ENCODE measurements at regions not wholly inside any gene's neighbourhood (a gene's known extent, or its start where the extent isn't known, plus 50 kb on each side); places are given as distances from the start of the nearest gene placed in this dataset.

- no peak for TF ChIP-seq CTCF (IDR thresholded peaks at IDR 0.05; ENCODE audit: insufficient read depth in 1 of 2, low read depth in 1 of 2, low read length in 1 of 2, severe bottlenecking in 1 of 2, unreplicated experiment in 1 of 2)
- intact Hi-C loops (cut with micrococcal nuclease; ENCODE audit: unreplicated experiment) = no loop called here
- H3K27me3 ChIP-seq (replicated peaks; ENCODE audit: control insufficient read depth, insufficient read depth, low read length) = no peaks in the 10 kb centered on the region; the same call in 1 of the 2 replicates
- H3K4me3 ChIP-seq (ENCODE audit: low read depth, low read length) = no peak overlapping the region
- no peak for DNase-seq
- peaks cover 9% of the 10 kb centered on the region for H3K4me1 Mint-ChIP-seq (ENCODE audit: low read depth, unreplicated experiment)
- no peaks in the 10 kb centered on the region for H3K36me3 ChIP-seq (ENCODE audit: control insufficient read depth, insufficient read depth, low read length)
- POLR2A ChIA-PET = no interaction called here
- no peaks in the 10 kb centered on the region for H3K9me3 Mint-ChIP-seq (ENCODE audit: unreplicated experiment)
- no TSS peak for BruUV-seq (replicated peaks)
- no peak overlapping the region for H3K27ac Mint-ChIP-seq (ENCODE audit: unreplicated experiment)
- H3K27me3 Mint-ChIP-seq (ENCODE audit: insufficient read depth, unreplicated experiment) = no peaks in the 10 kb centered on the region
- H3K4me1 ChIP-seq = no peaks in the 10 kb centered on the region
- H3K36me3 Mint-ChIP-seq (ENCODE audit: insufficient read depth, unreplicated experiment) = no peaks in the 10 kb centered on the region
- CTCF ChIA-PET = no interaction called here
- no peak overlapping the region for H3K4me3 Mint-ChIP-seq (ENCODE audit: unreplicated experiment)
- no peaks in the 10 kb centered on the region for H3K9me3 ChIP-seq
Observed at GRCh38 chr4:10299601-10300000, 157.6 kb downstream of the ZNF518B start.

GRCh38 chr4:10298681-10299080 is 158.5 kb downstream of the ZNF518B start:
- Mint-ChIP-seq H3K36me3 (ENCODE audit: insufficient read depth, unreplicated experiment) (no peaks in the 10 kb centered on the region), H3K27ac (ENCODE audit: unreplicated experiment) (no peak overlapping the region), H3K27me3 (ENCODE audit: insufficient read depth, unreplicated experiment) (no peaks in the 10 kb centered on the region), H3K9me3 (ENCODE audit: unreplicated experiment) (no peaks in the 10 kb centered on the region), H3K4me3 (ENCODE audit: unreplicated experiment) (no peak overlapping the region), H3K4me1 (ENCODE audit: low read depth, unreplicated experiment) (peaks cover 3% of the 10 kb centered on the region)
- H3K4me3 ChIP-seq (ENCODE audit: low read depth, low read length) = no peak overlapping the region
- no peak for DNase-seq
- H3K4me1 ChIP-seq = no peaks in the 10 kb centered on the region
- BruUV-seq (replicated peaks) = no TSS peak
- no peak for TF ChIP-seq CTCF (IDR thresholded peaks at IDR 0.05; ENCODE audit: insufficient read depth in 1 of 2, low read depth in 1 of 2, low read length in 1 of 2, severe bottlenecking in 1 of 2, unreplicated experiment in 1 of 2)
- CTCF ChIA-PET = no interaction called here
- H3K27me3 ChIP-seq (replicated peaks; ENCODE audit: control insufficient read depth, insufficient read depth, low read length) = no peaks in the 10 kb centered on the region; the same call in 1 of the 2 replicates
- H3K36me3 ChIP-seq (ENCODE audit: control insufficient read depth, insufficient read depth, low read length) = no peaks in the 10 kb centered on the region
- H3K9me3 ChIP-seq = no peaks in the 10 kb centered on the region
- POLR2A ChIA-PET = no interaction called here
- intact Hi-C loops (cut with micrococcal nuclease; ENCODE audit: unreplicated experiment) = no loop called here

GRCh38 chr4:10296730-10297129 is 160.5 kb downstream of the ZNF518B start:
- H3K36me3 Mint-ChIP-seq (ENCODE audit: insufficient read depth, unreplicated experiment) = no peaks in the 10 kb centered on the region
- H3K4me1 ChIP-seq = no peaks in the 10 kb centered on the region
- DNase-seq = no peak
- intact Hi-C loops (cut with micrococcal nuclease; ENCODE audit: unreplicated experiment) = no loop called here
- no peaks in the 10 kb centered on the region for H3K9me3 Mint-ChIP-seq (ENCODE audit: unreplicated experiment)
- H3K4me3 ChIP-seq (ENCODE audit: low read depth, low read length) = no peak overlapping the region
- CTCF ChIA-PET = no interaction called here
- no peaks in the 10 kb centered on the region for H3K27me3 Mint-ChIP-seq (ENCODE audit: insufficient read depth, unreplicated experiment)
- H3K4me3 Mint-ChIP-seq (ENCODE audit: unreplicated experiment) = no peak overlapping the region
- H3K9me3 ChIP-seq = no peaks in the 10 kb centered on the region
- H3K27ac Mint-ChIP-seq (ENCODE audit: unreplicated experiment) = no peak overlapping the region
- no peaks in the 10 kb centered on the region for H3K4me1 Mint-ChIP-seq (ENCODE audit: low read depth, unreplicated experiment)
- no peaks in the 10 kb centered on the region; the same call in 1 of the 2 replicates for H3K27me3 ChIP-seq (replicated peaks; ENCODE audit: control insufficient read depth, insufficient read depth, low read length)
- no peaks in the 10 kb centered on the region for H3K36me3 ChIP-seq (ENCODE audit: control insufficient read depth, insufficient read depth, low read length)
- BruUV-seq (replicated peaks) = no TSS peak
- POLR2A ChIA-PET = no interaction called here
- TF ChIP-seq CTCF (IDR thresholded peaks at IDR 0.05; ENCODE audit: insufficient read depth in 1 of 2, low read depth in 1 of 2, low read length in 1 of 2, severe bottlenecking in 1 of 2, unreplicated experiment in 1 of 2) = no peak

Measured in Caco-2 (cell line).